ENCODE measurements at regions not wholly inside any gene's neighbourhood (a gene's known extent, or its start where the extent isn't known, plus 50 kb on each side); places are given as distances from the start of the nearest gene placed in this dataset.

- Histone ChIP-seq H2AK9ac (replicated peaks; ENCODE audit: low read depth, low read length, poor library complexity) (no peak overlapping the region), H3K27me3 (ENCODE audit: control insufficient read depth, insufficient read depth, low read length) (no peaks in the 10 kb centered on the region), H2BK5ac (ENCODE audit: low read depth, low read length, poor library complexity, severe bottlenecking) (no peak overlapping the region), H3K9ac (ENCODE audit: low read depth, low read length) (no peak overlapping the region), H3K4me3 (ENCODE audit: insufficient read depth, low read depth, low read length) (no peak overlapping the region), H3K27ac (ENCODE audit: insufficient read depth, low read length) (no peak overlapping the region), H3K79me1 (ENCODE audit: low read depth in 1 of 2, low read length in 2 of 2) (no peaks in the 10 kb centered on the region), H3K23ac (ENCODE audit: low read depth, low read length) (no peak overlapping the region), H2AK5ac (ENCODE audit: low read depth, low read length) (no peak overlapping the region), H4K5ac (ENCODE audit: low read depth, low read length) (no peak overlapping the region), H2AFZ (replicated peaks; ENCODE audit: low read length, poor library complexity) (no peak overlapping the region), H4K8ac (ENCODE audit: low read depth in 2 of 2, low read length in 2 of 2) (no peak overlapping the region), H3K56ac (ENCODE audit: extremely low read depth, insufficient read depth, low read length) (no peak overlapping the region), H4K91ac (ENCODE audit: insufficient read depth, low read depth, low read length) (no peak overlapping the region), H2BK20ac (ENCODE audit: low read depth, low read length) (no peak overlapping the region), H2BK120ac (ENCODE audit: low read depth, low read length) (no peak overlapping the region), H3K14ac (replicated peaks; ENCODE audit: low read depth, low read length) (no peak overlapping the region), H3K4ac (ENCODE audit: low read depth, low read length) (no peak overlapping the region), H3K4me1 (ENCODE audit: control insufficient read depth, insufficient read depth, low read length) (no peaks in the 10 kb centered on the region), H3K4me2 (ENCODE audit: low read depth, low read length) (no peak overlapping the region), H3K9me1 (ENCODE audit: insufficient read depth, low read length) (no peaks in the 10 kb centered on the region), H3K36me3 (ENCODE audit: control insufficient read depth, insufficient read depth, low read length) (no peaks in the 10 kb centered on the region), H3K18ac (ENCODE audit: low read depth, low read length) (no peak overlapping the region), H3K9me3 (ENCODE audit: control insufficient read depth, insufficient read depth, low read length) (no peaks in the 10 kb centered on the region), H2BK15ac (ENCODE audit: low read depth, low read length) (no peak overlapping the region), H4K20me1 (ENCODE audit: insufficient read depth, low read length) (no peaks in the 10 kb centered on the region)
- ChIA-PET POLR2A (ENCODE audit: unreplicated experiment) (no interaction called here), CTCF (no interaction called here)
- no peak for DNase-seq
- WGBS, 2 experiments (ENCODE audit: extremely low coverage in 2 of 2, insufficient read length in 1 of 2), result 52% methylated on average over 2 of the region's 2 CpGs; no CpG with 5 or more reads in 1 of the 2 experiments
- no peak for ATAC-seq (ENCODE audit: low read depth)
- in situ Hi-C loops (cut with MboI; ENCODE audit: low sequenced_read_pairs), result no loop called here
- dilution Hi-C loops (cut with HindIII; ENCODE audit: low sequenced_read_pairs, unreplicated experiment), result no loop called here
- BruUV-seq (replicated peaks), result no TSS peak
- no peak for TF ChIP-seq ELK1 (IDR thresholded peaks at IDR 0.05; ENCODE audit: borderline replicate concordance, low read depth, low read length)
- no peak for TF ChIP-seq RFX5 (IDR thresholded peaks at IDR 0.05; ENCODE audit: low read depth, low read length)
- no peak for TF ChIP-seq MAFK (IDR thresholded peaks at IDR 0.05; ENCODE audit: low read depth, low read length)
- no peak for TF ChIP-seq NFE2L2 (IDR thresholded peaks at IDR 0.05; ENCODE audit: low read depth, low read length)
- no peak for TF ChIP-seq USF2 (IDR thresholded peaks at IDR 0.05; ENCODE audit: low read depth, low read length)
- TF ChIP-seq CHD1 (IDR thresholded peaks at IDR 0.05; ENCODE audit: low read depth, low read length), result no peak
- no peak for TF ChIP-seq RCOR1 (IDR thresholded peaks at IDR 0.05; ENCODE audit: insufficient replicate concordance, low read length)
- TF ChIP-seq MAZ (IDR thresholded peaks at IDR 0.05; ENCODE audit: borderline replicate concordance, low read depth, low read length), result no peak
- no peak for TF ChIP-seq CTCF (conservative IDR thresholded peaks at IDR 0.05; ENCODE audit: low read depth, low read length)
- intact Hi-C loops (cut with micrococcal nuclease), result no loop called here
Observed at GRCh38 chr5:155655569-155655968, 642.0 kb downstream of the KIF4B start.
